Kidney glomerular epithelial cell (primary cell): ENCODE measurements at regions not wholly inside any gene's neighbourhood (a gene's known extent, or its start where the extent isn't known, plus 50 kb on each side); places are given as distances from the start of the nearest gene placed in this dataset.

ENCODE experiments used
- DNase-seq: peaks from one replicate; lab custom pipeline; 2025; lab: John Stamatoyannopoulos, UW

DNA sequence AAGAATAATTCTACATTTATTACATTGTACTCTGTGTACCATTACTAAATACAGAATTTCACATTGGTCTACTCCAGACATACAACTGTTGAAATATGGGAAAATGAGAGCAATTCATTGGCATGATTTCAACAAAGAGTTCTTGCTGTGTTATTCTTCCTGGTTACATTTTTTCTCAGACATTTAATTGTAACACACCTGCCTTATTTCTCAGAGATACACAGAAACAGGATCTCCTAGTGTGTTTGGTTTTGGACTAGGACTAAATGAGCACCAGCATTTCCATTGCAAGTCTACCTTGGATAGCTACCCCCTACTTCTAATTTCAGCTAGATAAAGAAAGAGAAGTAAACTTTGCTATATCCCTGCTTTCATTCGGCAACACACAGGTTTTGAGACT is 274.3 kb upstream of the CNTN4 start:
- DNase-seq: no peak

DNA sequence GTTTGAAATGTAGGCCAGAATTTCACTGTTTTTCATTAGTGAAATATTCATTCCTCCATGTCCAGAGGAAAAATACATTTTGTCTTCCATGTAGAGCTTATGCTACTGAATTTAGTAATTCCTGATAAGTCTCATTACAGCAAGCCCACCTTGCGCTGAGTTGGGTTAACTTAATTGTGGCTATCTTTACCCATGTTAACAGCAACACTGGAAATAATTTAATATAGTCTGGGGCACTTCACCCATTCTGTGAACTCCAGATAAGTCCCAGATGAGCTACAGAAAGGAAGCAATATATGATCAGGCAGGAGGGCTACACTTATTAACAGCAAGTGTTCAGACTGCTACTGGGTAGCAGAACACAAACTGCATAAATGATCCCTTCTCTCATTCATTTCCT is 270.1 kb upstream of the CNTN4 start:
- DNase-seq: no peak

DNA sequence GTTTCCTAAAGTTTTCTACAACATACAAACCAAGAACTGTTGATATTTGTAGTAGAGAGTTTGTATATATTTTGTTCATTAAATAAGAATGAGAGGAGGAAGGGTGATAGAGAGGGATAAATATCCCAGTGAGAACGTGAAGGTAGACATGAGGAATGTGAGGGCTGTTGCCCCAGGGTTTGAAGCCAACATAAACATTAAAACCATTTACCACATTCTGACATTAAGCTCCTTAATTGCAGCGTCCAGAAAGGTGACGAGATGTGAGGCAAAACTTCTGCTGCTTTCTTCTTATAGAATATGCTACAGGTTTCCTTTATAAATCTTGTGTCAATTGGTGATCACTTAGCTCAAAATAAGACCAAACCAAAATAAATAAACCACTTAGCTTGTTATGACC is 267.8 kb upstream of the CNTN4 start:
- peak; percentile 40 for DNase-seq

DNA sequence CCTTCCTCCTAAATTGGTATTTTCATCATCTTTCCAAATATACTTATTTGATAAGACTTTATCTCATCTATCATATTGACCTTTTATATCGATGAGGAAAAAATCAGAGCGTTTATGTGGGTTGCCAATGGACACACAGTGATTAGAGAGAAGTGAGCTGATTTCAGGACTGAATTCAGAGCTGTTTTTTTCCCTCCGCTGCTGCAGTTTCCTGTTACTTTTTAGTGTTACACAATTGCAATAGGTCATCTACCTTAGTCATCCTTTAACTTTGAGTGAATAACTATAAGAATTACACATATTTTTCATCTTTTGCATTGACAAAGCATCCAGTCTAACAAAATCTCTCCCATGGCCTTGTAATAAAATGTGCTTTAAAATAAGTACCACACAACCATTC is 266.3 kb upstream of the CNTN4 start:
- no peak for DNase-seq

DNA sequence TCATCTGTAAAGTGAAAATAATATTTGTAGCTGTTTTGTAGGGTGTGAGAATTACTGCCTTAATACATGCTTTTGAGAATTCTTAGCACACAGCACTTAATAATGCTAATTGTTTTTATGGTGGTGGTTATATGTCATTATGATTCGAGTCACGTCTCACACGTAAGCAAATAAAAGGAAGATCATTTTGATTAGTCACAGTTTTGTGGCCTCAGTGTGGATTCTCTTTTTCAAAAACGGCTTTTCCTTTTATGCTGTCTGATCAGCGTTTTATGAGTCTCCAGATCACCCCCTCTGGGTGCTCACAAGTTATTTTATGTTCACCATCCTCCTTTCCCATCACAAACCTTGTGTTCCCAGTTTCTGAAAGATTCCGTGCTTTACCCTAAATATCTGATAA is 255.6 kb upstream of the CNTN4 start:
- DNase-seq: no peak

DNA sequence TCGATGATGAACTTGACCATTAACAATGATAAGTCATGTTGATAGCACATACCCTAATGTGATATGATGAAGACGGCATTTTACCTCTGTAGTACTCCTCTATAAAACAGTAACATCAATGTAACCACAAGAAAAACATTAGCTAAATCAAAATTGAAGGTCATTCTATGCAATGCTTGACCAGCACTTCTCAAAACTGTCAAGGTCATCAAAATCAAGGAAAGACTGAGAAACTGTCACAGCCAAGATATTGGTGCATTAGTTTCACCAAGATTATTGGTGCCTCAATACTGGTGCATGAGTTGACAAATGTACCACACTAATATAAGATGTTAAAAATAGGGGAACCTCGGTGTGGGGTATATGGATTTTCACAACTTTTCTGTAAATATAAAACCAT is 251.1 kb upstream of the CNTN4 start:
- no peak for DNase-seq

DNA sequence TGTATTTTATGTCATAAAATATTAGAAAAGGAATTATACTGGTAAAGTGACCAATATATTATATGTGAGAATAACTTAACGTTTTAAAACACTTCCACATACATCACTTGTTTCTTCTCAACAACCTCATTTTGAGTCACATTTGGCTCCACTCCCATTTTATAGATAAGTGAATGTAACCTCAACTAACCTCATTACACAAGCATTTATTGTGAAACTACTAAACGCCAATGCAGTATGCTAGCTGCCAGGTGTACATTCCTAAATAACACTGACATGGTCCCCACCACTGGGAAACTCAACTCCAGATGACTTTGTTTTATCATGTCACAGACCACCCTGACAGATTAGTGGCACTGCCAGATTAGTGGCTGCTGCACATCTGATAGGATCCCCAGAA is 249.7 kb upstream of the CNTN4 start:
- no peak for DNase-seq

DNA sequence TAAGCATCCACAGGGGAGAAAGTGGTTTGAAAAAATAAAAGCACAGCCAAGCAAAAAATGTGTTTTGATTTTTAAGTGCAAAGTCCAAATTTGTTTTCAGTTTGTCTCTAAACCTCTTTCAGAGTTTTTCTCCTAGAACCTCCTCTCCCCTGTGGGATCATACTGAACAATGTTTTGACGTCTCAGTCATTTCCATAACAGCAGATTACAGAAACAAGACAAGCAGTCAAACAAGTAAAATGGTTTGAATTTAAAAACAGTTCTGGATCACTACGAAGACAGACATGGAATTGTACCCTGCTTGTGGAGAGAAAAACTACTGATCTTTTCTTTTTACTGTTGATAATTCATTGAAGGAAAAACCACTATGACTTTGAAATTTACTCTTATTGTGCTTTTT is 245.7 kb upstream of the CNTN4 start:
- DNase-seq: no peak

DNA sequence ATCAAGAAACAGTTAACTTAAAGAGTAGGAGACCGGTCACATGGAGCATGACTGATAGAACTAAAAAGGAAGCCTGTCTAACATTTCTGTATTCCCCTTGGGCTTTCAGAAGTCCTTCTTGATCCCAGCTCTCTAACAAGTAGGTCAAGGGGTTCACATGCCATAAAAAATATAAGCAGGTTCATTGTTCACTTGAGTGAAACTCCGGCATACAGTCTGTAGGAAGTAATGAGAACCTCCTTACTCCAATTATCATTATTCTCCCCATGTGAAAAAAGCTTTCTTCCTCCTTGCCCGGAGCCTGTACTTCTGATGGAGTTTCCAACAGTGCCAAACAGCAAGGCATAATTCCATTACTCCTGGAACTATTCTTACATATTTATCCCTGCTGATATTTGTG is 242.8 kb upstream of the CNTN4 start:
- DNase-seq: no peak

DNA sequence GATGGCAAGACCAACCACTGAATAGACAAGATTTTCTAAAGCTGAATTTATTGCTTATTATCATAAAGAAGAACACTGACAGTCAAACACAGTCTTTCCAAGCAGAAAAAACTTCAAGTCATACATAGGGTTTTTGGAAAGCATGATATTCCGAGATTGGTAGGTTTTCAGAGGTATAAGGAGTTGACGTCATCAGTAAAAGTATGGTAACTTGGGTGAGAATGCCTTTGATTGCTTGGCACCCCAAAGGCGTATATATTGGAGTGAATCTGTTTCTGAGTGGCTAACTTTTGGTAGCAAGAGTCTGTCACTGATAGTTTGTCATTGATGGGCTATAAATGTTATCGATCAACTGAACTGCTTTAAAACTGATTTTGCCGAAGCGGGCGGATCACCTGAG is 227.9 kb upstream of the CNTN4 start:
- no peak for DNase-seq

DNA sequence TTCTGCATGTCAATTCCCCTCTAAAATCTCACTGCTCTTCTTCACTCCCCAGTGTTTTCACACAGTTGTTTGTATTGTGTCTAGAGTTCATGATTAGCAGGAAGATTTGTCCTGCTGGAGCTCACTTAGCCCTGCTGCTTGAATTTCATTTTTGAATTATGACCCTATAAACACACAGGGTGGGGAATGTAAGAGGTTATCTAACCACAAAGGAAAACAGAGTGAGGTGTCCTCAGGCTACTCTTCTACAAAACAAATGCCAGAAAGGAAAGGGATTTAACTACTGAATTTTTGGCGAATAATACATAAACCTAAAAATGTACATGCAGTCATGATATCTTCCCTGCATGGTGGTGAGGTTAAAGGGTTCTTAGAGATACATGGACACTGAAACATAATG is 215.1 kb upstream of the CNTN4 start:
- DNase-seq: peak; percentile 26

DNA sequence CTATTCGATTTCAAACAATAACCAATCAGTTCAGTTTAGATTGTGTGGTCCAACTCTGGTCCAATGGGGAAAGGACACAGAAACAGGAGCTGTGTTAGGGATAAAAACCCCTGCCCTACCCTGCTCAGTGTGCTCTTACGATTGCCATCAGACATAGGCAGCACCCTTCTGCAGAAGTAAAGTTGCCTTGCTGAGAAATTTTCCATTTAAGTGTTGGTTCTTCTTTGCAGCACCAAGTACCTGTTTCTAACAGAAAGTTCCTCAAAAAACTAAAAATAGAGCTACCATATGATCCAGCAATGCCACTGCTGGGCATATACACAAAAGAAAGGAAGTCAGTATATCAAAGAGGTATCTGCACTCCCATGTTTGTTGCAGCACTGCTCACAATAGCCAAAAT is 206.2 kb upstream of the CNTN4 start:
- DNase-seq: no peak

DNA sequence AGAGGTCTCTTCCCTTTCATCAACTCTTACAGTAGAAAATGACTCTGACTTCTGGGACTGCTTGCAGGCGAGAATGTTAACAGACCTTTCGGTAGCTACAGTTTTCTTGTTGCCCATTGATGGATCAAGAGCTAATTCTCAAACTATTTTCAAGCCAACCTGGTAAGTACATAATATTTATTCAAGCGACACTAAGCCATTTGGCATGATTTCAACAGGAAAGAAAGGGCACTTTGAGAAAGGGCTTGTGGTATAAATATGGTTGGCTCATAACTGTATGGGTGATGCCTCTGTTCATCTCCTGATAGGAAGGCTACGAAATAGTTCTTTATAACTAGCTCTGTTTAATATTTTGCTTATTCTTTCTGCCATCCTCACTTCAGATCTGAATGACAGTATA is 196.2 kb upstream of the CNTN4 start:
- no peak for DNase-seq

DNA sequence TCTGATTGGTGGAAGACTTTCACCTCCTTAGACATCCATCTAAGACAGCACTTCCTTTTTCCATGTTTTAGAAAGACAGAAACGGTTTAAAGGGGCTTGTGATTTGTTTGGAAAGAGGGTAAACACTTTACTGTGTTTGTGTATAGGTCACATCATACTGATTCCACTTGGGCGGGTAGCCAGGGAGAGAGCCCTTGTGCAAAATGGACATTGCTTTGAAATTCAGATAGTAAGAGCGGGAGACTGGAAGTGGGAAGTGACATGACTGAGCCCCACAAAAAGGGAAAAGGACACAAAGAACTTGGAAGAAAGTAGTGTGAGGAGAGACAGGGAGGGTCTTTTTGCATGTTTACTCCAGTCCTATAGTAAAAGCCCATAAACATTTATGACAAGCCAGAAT is 195.6 kb upstream of the CNTN4 start:
- no peak for DNase-seq

DNA sequence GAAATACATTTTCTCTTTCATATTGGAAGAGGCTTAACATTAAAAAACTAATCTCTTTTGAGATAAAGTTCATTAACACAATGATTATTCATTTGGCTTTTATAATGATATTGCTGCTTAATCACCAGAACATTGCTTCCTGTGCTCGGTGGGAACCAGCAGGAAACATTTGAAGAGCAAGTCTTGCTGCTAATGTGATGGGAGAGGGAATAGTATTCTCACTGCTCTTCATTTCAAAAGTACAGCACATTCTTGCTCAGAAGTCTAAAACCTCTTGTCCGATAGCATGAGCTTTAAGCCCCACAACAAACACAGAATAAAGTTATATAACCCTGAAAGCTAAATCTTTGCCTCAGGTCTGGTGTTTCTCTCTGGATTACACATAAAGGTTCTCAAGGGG is 190.8 kb upstream of the CNTN4 start:
- no peak for DNase-seq

DNA sequence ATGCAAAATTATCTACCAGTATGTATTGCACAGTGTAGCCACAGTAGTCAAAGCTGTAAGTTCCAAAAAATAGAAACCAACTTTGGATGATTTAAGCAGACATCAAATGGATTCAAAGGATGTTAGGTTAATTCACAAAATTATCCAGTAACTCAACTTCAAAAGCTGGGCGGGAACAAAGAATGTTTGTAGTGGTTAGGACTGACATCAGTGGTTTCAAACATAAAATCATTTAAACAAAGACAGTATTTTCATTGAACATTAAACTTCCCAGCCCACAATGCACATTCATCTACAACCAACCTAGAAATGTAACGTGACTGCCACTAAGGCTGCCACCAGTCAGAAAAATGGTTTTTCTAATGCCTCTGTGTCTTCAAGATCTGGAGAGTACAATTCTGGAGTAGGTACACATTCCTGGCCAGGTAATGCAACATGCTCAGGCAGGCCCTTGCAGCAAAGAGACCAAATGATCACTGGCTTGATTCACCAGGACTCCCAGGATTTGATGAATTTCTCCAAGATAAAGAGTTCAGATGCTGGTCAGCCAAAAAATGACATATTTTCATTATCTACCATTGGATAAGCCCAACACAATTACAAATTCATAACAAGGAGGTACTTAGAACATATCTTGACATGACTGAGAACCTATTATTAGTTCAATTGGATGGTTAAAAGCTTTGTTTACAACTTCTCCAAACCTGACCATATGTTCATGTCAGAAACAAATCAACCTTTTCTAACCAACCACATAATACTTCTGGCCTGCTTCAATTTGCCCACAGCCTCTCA is 189.8 kb upstream of the CNTN4 start:
- no peak for DNase-seq

DNA sequence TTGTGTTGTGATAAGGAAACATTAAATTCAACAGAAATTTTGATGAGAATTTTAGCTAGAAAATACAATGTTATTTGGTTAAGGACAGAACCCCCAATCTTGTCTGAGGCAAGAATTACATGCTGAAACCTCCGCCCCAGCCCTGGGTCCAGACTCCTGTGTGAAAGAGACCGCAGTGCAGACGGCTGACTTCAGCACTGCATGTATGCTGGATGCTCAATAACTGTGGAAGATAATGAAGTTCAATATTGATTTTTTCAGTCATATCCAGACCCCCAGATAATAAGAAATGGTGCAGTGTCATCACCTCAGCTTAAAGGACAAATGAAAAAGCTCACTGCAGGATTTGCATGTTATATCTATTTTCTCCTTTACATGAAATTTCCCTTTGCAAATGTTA is 188.3 kb upstream of the CNTN4 start:
- DNase-seq: no peak

DNA sequence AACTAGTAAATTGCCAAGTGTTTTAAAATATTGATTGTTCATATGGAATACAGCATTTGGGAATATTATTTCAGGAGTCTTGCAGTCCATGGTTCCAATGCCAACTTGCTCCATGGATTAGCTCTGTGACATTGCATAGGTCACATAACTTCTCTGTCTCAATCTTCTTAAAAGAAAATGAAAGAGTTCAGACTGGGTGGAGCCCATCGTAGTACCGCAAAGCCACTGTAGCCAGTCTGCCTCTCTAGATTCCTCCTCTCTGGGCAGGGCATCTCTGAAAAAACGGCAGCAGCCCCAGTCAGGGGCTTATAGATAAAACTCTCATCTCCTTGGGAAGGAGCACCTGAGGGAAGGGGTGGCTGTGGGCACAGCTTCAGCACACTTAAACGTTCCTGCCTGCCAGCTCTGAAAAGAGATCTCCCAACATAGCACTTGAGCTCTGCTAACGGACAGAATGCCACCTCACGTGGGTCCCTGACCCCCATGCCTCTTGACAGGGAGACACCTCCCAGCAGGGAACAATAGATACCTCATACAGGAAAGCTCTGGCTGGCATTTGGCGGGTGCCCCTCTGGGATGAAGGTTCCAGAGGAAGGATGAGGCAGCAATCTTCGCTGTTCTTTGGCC is 168.8 kb upstream of the CNTN4 start:
- no peak for DNase-seq

DNA sequence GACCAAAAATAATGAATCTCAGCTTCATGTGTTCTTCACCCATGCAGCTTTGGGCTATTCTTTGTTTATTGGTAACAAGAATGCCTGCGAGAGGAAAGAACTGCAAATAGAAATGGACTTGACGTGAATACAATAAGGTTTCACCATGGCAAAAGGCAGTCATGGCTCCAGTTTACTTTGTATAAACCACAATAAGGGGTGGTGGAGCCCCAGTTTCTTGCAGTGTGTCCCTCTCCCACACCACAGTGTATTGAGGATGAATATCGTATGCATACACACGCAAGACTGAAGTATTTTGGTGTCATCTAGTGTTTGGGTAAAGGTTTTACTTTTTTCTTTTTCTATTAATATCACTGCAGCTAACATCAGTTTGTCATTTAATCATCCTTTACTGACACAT is 159.7 kb upstream of the CNTN4 start:
- DNase-seq: no peak

DNA sequence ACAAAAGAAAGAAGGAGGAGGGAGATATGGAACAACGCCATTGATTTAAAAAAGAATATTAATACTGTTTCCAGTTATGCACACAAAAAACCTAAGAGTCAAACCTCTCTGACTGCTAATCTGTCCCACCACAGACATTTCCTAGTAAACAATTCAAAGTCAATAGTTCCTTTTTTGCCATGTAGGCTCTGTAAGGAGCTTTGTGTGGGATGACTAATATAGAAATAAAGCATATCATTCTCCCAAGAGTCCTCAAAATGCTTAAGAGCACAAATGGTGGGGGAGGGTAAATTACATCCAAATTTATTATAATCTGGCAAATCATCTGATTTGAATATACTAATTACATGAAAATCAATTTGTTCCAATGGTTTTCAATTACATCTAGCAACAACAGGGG is 155.9 kb upstream of the CNTN4 start:
- DNase-seq: no peak

DNA sequence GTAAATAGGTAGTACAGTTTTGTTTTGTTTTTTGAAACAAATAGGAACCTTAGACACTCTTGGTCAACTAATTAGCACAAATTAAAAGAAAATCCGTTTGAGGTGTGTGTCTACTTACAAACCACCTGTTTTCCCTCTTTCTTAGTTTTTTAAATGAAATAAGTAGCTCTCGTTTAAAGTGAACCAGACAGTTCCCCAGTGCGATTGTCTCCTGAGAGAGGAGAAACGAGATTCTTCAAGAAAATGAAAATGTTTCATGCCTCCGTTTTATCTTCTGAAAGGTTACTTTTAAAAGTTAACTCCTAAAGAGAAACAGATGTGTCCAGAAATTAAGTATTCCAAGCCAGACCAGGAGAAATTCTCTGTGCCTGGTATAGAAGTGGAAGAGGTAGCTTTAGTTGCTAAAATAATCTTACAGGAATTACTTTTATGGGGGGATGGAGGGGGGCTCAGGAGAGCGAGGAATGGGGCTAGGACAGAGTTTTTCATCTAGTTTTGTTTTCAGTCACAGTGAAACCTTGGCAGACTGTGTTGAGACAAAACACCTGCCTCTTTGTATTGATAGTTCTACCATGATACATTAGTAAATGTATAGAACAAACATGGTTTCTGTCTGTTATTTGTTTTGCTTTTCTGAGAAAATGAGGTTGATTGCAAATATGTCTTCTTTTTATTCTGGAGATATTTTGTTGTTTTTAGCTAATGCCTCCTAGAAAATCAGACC is 155.1 kb upstream of the CNTN4 start:
- no peak for DNase-seq

DNA sequence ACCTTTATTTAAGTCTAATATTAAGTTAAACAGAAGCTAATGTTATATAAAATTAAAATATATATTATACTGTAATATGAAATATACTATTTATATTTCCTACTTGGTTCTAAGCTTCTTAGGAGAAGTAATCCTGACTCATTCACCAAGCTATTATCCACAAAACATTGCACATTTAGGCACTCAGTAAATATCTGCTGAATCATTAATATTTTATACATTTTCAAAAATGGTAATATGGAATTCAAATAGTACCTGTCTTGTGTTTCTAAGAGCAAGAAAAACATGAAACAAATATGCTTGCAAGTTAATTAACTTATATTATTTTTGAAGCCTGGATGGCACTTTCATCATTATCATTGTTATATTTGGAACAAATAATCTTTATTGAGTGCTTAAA is 153.0 kb upstream of the CNTN4 start:
- no peak for DNase-seq

DNA sequence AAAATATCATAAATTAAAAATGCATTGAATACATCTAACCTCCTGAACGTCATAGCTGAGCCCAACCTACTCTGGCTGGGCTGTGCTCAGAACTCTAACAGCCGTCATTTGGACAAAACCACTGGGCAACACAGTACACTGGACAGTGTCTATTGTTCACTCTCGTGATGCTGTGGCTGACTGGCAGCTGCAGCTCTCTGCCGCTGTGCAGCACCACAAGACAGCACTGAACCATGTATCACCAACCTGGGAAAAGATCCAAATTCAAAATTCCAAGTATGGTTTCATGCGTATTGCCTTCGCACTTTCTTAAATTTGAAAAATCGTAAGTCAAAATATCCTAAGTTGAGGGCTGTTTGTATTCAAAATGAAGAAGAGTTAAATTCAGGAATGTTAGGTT is 145.1 kb upstream of the CNTN4 start:
- no peak for DNase-seq
